ENCODE measurements at regions not wholly inside any gene's neighbourhood (a gene's known extent, or its start where the extent isn't known, plus 50 kb on each side); places are given as distances from the start of the nearest gene placed in this dataset.

GRCh38 chr10:43816351-43817321 is 168.0 kb upstream of the ZNF32 start:
- no peak for TF ChIP-seq CTCF (IDR thresholded peaks at IDR 0.05)
- TF ChIP-seq POLR2A (IDR thresholded peaks at IDR 0.05), result no peak
